ENCODE measurements at regions not wholly inside any gene's neighbourhood (a gene's known extent, or its start where the extent isn't known, plus 50 kb on each side); places are given as distances from the start of the nearest gene placed in this dataset.

DNA sequence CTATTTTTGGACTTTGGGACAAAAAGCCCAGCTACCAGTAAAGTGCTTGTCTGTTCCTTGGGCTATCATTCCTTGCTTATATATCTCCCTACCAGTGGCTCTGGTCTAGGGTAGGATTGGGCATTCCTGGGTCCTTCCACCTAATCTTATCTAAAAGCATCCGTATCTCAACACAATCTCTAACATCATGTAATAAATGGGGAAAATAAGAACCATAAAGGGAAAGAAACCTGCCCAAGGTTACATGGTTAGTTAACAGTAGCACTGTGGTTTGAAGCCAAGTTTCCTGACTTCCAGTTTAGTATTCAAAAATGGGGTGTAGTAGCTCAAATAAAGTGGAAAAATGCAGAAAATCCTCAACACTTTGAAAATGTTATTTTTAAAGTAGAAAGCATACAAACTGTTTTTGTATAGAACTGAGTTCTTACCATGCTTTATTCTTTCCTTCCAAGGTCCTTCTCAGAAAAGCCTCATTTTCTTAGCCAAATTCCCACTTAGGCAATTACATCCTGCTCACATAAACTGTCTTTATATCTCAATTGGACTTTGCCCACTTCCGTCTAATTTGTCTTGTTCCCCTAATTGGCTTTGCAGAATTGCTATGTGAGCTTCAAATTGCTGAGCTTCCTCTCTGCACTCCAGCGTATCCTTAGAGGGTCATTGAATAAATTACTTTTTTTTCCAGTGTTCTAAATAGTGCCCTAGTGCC is 273.1 kb upstream of the UBE2E3 start:
- TF ChIP-seq, protein P1, sequence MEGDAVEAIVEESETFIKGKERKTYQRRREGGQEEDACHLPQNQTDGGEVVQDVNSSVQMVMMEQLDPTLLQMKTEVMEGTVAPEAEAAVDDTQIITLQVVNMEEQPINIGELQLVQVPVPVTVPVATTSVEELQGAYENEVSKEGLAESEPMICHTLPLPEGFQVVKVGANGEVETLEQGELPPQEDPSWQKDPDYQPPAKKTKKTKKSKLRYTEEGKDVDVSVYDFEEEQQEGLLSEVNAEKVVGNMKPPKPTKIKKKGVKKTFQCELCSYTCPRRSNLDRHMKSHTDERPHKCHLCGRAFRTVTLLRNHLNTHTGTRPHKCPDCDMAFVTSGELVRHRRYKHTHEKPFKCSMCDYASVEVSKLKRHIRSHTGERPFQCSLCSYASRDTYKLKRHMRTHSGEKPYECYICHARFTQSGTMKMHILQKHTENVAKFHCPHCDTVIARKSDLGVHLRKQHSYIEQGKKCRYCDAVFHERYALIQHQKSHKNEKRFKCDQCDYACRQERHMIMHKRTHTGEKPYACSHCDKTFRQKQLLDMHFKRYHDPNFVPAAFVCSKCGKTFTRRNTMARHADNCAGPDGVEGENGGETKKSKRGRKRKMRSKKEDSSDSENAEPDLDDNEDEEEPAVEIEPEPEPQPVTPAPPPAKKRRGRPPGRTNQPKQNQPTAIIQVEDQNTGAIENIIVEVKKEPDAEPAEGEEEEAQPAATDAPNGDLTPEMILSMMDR (IDR thresholded peaks at IDR 0.05), result no peak
- no peak for TF ChIP-seq ZFX (IDR thresholded peaks at IDR 0.05; ENCODE audit: borderline replicate concordance)

Measured in 22Rv1 (cell line).